NCI-H2227 (cell line): ENCODE measurements at regions not wholly inside any gene's neighbourhood (a gene's known extent, or its start where the extent isn't known, plus 50 kb on each side); places are given as distances from the start of the nearest gene placed in this dataset.

Source experiments
- DNase-seq: peaks from one replicate; lab custom pipeline; 2025; ENCODE audit not compliant: unreplicated experiment; lab: John Stamatoyannopoulos, UW

GRCh38 chr16:76612497-76612896 is 335.3 kb downstream of the CNTNAP4 start:
- no peak for DNase-seq

DNA sequence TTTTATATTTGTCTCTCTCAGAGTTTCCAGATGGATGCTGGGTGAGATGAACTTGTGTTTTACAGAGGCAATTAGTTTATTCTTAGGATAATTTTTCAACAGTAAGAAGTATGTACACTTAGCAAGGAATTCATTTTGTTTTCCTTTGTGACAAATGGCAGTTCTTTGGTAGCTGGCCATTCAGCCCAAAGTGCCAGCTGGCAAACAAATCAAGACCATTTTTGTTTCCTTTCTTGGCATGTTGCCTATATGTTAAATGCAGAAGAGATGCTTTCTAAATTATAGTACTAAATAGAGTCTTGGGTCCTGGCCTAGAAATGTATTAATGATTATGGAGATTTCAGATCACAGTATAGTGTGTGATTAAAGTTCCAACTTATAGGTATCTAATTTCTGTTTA is 337.1 kb downstream of the CNTNAP4 start:
- DNase-seq: no peak

- no peak for DNase-seq
Measured at GRCh38 chr16:76622876-76623275, 345.7 kb downstream of the CNTNAP4 start.

DNA sequence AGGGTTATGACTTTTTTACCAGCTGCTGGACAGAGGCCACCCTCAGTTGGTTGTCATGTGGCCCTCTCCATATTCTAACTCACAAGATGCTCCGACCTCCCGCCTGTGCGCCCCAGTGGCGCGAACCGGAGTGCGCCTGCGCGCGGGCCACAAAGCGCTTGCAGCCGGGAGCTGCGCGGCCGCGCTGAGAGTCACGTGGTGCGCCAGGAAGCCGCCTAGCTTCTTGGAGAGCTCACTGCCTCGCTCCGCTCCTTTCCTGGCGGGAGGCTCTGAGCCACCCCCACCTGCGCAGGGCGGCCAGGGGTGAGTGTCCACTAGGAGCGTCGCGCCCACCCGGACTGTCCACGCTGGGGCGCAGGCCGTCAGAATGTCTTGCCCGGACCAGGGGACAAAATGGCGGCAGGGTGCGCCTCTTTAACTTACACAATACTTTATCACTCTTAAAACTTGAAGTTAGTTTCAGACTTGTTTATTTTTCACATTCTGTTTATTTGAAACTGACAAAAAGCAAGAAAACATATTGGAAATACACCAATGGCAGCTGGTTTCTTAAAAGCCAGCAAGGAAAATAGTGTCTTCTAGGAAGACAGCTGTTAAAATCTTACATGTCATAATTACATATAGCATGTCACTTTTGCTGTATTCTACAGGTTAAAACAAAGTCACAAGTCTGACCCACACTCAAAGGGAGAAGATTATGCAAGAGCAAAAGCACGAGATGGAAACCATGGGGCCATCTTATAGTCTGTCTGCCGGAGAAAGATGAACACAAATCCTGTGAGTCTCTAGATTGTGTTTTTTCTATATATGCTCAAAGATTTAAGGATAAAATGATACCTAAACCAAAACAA is 357.9 kb downstream of the CNTNAP4 start:
- no peak for DNase-seq

GRCh38 chr16:76639685-76640289 is 362.6 kb downstream of the CNTNAP4 start:
- DNase-seq: peak; percentile 2

GRCh38 chr16:76650582-76650981 is 373.4 kb downstream of the CNTNAP4 start:
- no peak for DNase-seq

DNA sequence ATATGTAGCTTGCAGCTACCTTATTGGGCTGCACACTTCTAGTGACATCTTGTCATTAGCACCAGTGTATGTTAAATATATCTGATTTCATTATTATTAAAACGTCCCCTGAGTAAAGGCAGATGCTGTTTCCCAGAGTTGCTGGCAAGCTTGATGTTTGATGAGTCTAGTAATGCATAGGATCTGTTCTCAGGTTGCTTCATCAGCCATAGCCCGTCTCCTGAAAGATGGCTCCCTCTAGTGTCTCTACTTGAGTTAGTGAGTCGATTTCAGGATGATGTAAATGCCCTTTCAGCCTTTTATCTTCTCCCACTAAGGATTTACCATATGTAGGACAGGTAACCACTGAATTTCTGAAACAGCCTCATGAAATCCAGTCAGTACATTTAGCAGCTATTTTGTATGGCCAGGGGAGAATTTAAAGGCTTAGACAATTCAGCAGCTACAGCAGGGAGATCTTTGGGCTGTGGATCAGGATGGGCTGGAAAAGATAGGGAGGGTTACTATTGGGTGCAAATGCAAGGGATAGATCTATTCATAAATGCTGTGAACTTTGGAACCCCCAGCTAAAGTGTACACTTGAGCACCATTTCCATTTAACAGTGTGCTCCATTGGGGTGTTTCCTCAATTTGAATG is 376.3 kb downstream of the CNTNAP4 start:
- DNase-seq: peak; percentile 70

DNA sequence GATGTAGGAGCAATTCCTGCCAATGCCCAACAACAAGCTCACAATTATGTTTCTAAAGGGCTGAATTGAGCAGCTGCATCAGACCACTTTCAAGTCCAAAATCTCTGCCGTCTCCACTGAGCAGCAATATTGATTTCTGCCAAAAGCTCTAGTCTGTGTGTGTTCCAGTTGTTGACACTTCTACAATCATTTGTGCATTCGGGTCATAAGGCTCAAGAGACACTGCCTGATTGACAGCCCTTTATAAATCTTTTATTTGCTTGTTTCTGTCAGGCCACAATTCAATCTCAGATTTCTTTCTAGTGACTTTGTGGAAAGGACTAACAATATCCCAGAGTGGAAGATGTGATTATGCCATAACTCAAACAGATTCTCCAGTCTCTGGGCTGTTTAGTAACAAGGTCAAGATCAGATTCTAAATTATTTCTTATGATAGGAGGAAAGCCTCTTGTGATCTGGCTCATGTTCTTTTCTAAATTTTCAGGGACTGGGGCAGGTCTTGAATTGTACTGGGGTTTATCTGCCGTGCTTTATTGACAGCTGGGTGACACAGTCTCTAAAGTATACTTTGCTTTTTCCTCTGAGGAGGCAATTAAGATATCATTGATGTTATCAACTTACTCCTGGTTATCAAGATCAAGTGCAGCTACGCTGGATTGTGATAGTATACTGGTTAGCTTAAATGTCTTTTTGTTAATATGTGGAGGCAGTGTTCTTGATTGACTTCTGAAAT is 377.1 kb downstream of the CNTNAP4 start:
- DNase-seq: peak; percentile 64

- peak; percentile 4 for DNase-seq
Measured at GRCh38 chr16:76656994-76657393, 379.8 kb downstream of the CNTNAP4 start.

GRCh38 chr16:76661691-76662235 is 384.6 kb downstream of the CNTNAP4 start:
- DNase-seq: no peak

DNA sequence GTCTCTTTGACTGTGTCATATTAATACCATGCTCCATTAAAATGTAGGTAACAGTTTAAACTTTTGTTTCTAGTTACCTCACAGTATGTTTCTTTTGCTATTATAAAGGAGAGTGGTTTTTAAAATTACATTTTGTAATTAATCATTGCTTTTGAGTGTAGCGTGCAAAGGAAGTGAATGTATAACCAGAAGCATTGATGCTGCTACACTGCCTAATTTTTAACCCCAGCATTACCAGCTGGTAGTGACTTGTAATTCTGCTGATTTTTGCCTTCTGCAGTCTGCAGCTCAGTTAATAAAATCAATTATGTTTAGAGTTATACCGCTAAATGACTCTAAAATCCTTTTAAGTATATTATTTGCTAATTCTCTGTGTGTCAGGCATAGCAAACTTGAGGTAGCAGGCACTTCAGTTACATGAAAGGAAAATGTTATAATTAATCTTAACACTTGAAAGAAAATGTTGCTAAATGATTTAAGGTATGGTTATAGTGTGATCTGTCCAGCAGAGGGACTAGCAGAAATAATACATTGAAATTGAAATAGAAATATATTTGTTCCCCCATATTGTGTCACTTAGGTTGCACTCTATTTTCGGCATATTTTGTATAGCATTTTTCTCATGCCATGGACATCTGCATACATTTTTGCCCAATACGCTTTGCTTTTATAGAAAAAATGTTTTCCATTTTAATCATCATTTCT is 388.5 kb downstream of the CNTNAP4 start:
- no peak for DNase-seq

GRCh38 chr16:76668207-76668725 is 391.1 kb downstream of the CNTNAP4 start:
- DNase-seq: no peak

DNA sequence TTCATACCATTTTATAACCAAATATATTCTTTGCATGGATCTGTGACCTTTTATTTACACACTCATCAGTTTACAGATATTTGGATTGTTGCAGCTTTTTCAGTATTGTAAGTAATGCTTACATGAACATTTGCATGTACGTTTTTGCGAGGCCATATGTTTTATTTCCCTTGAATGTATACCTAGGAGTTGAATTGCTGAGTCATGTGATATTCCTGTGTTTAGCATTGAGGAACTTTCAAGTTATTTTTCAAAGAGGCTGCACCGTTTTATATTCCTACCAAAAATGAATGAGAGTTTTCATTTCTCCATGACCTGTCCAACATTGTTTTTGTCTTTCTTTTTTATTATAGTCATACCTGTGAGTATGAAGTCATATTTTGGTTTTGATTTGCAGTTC is 392.1 kb downstream of the CNTNAP4 start:
- no peak for DNase-seq

DNA sequence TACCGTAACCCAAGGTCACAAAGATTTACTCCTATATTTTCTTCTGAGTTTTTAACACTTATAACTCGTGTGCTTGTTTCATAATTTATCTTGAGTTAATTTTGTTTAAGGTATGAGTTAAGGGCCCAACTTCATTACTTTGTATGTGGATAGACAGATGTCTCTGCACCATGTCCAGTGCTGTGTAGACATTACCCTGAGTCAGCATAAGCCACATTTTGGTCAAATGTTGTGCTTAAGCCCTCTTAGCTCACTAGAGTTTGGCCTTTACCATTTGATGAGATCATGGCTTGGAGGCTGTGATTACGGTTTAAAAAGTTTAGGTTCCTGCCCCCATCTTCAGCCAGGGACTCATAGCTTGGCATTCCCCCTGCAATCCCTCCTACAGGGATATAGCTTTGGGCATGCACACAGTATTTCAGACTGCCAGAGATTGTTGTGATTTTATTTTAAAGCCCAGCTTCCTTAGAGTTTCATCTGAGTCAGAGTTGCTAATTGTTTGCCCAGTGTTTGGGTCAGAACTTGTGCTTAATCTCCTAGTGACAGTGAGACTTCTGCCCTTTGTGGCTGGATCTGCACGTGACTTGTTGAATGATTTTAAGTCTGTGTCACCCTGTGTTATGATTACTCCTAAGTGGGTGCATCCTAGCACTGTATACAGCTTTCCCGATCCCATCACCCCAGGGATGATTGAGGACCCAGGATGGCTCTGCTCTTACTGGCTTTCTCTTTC is 393.1 kb downstream of the CNTNAP4 start:
- DNase-seq: no peak

DNA sequence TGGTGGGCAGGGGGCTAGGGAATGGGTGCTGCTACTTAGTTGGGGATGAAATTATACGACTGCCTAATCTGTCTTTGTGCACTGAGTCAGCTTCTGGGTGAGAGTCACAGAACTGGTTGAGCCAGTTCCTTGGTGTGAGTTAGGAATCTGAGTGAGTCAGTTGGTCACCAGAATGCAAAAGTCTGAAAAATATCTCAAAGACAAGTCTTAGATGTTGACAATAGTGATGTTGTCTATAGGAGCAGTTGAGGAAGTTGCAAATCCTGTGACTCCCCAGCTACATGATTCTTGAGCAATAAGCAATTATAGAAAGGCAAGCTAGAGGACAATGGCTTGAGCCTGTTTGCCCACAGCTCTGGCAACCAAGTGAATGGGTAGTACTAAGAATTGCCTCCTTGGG is 399.2 kb downstream of the CNTNAP4 start:
- DNase-seq: no peak

DNA sequence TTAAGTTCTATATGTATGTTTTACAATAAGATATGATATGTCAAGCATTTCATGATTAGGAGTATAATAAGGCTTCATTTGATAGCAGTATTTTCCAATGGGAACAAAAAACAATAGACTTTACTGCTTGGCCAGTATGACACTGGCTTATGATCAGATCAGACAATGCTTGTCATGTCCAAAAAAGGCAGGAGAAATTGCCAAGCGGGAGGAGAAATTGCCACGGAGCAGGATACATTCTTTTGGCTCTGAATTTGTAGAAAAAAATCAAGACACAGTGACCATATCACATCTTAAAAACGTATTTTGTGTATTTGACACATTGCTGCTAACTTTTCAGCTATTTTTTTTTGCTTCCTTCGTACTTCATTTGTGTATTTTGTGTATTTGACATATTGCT is 404.1 kb downstream of the CNTNAP4 start:
- DNase-seq: no peak

- no peak for DNase-seq
Measured at GRCh38 chr16:76683051-76683450, 405.9 kb downstream of the CNTNAP4 start.

DNA sequence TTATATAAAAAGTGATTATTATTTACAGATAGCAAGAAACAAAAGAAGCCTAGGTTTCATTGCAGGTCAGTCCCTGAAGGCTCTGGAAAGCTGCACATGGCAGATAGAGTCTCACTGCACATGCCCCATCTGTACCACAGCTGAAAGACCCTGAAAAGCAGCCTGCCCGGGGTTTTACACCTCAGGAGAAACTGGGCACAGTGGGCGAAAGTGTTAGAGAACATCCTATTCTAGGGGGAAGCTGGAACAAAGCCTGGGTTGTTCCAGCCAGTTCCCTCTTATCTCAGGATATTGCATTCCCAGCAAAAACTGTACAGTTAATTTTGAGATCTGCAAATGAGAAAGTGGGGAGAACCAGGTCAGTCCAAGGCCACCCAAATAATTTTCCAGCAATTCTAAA is 419.7 kb downstream of the CNTNAP4 start:
- no peak for DNase-seq

GRCh38 chr16:76705892-76706291 is 428.7 kb downstream of the CNTNAP4 start:
- no peak for DNase-seq

DNA sequence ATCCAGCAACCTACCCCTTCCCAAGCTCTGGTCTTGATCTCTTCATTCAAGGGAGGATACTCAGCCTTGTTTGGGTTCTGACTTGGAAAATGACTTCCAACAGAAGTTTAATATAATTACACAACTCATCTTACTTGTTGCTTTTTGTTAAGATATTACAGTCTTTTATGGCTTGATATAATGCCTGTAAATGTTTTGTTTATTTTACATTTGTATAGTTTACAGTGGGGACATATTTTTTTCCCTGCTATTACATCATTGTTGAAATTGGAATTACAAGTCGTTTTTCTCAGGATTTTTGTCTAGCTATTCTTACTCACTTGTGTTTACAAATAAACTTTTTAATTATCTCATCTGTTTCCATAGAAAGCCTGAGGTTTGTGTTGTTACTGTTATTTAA is 436.0 kb downstream of the CNTNAP4 start:
- DNase-seq: no peak
